ENCODE measurements at regions not wholly inside any gene's neighbourhood (a gene's known extent, or its start where the extent isn't known, plus 50 kb on each side); places are given as distances from the start of the nearest gene placed in this dataset.

- ChIA-PET POLR2A (no interaction called here), CTCF (no interaction called here)
- H3K27ac ChIP-seq (ENCODE audit: low read length): no peak overlapping the region
- H3K36me3 ChIP-seq (ENCODE audit: control insufficient read depth, insufficient read depth, low read length): no peaks in the 10 kb centered on the region
- no peak for ATAC-seq
- in situ Hi-C loops (cut with HindIII; ENCODE audit: low pct_unique_long_range_greater_than_20kb, low sequenced_read_pairs) (no loop called here), intact Hi-C loops (cut with micrococcal nuclease; ENCODE audit: unreplicated experiment) (no loop called here)
- BruUV-seq (replicated peaks): no TSS peak
- no peaks in the 10 kb centered on the region for H3K27me3 ChIP-seq (ENCODE audit: control insufficient read depth, insufficient read depth, low read length)
- TF ChIP-seq, protein P1, sequence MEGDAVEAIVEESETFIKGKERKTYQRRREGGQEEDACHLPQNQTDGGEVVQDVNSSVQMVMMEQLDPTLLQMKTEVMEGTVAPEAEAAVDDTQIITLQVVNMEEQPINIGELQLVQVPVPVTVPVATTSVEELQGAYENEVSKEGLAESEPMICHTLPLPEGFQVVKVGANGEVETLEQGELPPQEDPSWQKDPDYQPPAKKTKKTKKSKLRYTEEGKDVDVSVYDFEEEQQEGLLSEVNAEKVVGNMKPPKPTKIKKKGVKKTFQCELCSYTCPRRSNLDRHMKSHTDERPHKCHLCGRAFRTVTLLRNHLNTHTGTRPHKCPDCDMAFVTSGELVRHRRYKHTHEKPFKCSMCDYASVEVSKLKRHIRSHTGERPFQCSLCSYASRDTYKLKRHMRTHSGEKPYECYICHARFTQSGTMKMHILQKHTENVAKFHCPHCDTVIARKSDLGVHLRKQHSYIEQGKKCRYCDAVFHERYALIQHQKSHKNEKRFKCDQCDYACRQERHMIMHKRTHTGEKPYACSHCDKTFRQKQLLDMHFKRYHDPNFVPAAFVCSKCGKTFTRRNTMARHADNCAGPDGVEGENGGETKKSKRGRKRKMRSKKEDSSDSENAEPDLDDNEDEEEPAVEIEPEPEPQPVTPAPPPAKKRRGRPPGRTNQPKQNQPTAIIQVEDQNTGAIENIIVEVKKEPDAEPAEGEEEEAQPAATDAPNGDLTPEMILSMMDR (IDR thresholded peaks at IDR 0.05): peak; percentile 9; the same call in 1 of the 2 replicates
- no peak for TF ChIP-seq REST (IDR thresholded peaks at IDR 0.05; ENCODE audit: insufficient read depth in 1 of 2, low read depth in 2 of 2, low read length in 1 of 2)
- no peaks in the 10 kb centered on the region for H3K9me3 ChIP-seq (ENCODE audit: control insufficient read depth, insufficient read depth, low read depth, low read length)
- H3K4me3 ChIP-seq (ENCODE audit: low read depth in 2 of 2, low read length in 2 of 2): no peak overlapping the region
- DNase-seq (ENCODE audit: low read depth, low spot score): no peak
- no peaks in the 10 kb centered on the region for H3K4me1 ChIP-seq (ENCODE audit: control insufficient read depth, insufficient read depth, low read length)
Observed at GRCh38 chr11:121927097-121927785, 188.8 kb downstream of the BLID start.

GRCh38 chr11:121924191-121924590 lies 191.8 kb downstream of the BLID start:
- POLR2A ChIA-PET: no interaction called here
- in situ Hi-C loops (cut with HindIII; ENCODE audit: low pct_unique_long_range_greater_than_20kb, low sequenced_read_pairs): no loop called here
- intact Hi-C loops (cut with micrococcal nuclease; ENCODE audit: unreplicated experiment): no loop called here

More at GRCh38 chr11:121924191-121924590, 191.8 kb downstream of the BLID start:
- Histone ChIP-seq H3K4me3 (ENCODE audit: low read depth in 2 of 2, low read length in 2 of 2) (no peak overlapping the region), H3K27ac (ENCODE audit: low read length) (no peak overlapping the region), H3K36me3 (ENCODE audit: control insufficient read depth, insufficient read depth, low read length) (no peaks in the 10 kb centered on the region), H3K9me3 (ENCODE audit: control insufficient read depth, insufficient read depth, low read depth, low read length) (no peaks in the 10 kb centered on the region), H3K27me3 (ENCODE audit: control insufficient read depth, insufficient read depth, low read length) (no peaks in the 10 kb centered on the region), H3K4me1 (ENCODE audit: control insufficient read depth, insufficient read depth, low read length) (no peaks in the 10 kb centered on the region)
- no TSS peak for BruUV-seq (replicated peaks)
- DNase-seq (ENCODE audit: low read depth, low spot score) (no peak), ATAC-seq (no peak)
- TF ChIP-seq SIN3A (IDR thresholded peaks at IDR 0.05; ENCODE audit: borderline replicate concordance, insufficient read depth, low read depth, low read length) (no peak), REST (IDR thresholded peaks at IDR 0.05; ENCODE audit: insufficient read depth in 1 of 2, low read depth in 2 of 2, low read length in 1 of 2) (no peak)
- CTCF ChIA-PET: no interaction called here

Measured in Panc1 (cell line).